ENCODE measurements at regions not wholly inside any gene's neighbourhood (a gene's known extent, or its start where the extent isn't known, plus 50 kb on each side); places are given as distances from the start of the nearest gene placed in this dataset.

DNA sequence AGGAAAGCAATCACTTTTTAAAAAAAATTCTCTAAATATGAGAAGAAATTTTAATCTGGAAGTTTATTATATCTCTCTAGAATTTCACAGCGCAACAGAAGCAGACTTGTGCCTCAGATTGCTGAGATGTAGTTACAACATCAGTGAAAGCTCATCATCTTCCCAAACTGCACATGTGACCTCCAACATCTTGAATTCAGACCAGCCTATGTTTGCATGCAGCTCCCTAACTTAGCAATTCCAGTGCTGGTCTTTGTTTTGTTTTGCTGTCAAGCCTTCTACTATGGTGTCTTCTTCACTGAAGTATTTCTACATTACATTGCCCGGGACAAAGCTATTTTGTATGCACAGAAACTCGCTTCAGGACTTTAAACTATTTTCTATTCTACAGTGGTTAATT, 684.8 kb upstream of the PTBP2 start:
- TF ChIP-seq, protein P1, sequence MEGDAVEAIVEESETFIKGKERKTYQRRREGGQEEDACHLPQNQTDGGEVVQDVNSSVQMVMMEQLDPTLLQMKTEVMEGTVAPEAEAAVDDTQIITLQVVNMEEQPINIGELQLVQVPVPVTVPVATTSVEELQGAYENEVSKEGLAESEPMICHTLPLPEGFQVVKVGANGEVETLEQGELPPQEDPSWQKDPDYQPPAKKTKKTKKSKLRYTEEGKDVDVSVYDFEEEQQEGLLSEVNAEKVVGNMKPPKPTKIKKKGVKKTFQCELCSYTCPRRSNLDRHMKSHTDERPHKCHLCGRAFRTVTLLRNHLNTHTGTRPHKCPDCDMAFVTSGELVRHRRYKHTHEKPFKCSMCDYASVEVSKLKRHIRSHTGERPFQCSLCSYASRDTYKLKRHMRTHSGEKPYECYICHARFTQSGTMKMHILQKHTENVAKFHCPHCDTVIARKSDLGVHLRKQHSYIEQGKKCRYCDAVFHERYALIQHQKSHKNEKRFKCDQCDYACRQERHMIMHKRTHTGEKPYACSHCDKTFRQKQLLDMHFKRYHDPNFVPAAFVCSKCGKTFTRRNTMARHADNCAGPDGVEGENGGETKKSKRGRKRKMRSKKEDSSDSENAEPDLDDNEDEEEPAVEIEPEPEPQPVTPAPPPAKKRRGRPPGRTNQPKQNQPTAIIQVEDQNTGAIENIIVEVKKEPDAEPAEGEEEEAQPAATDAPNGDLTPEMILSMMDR (IDR thresholded peaks at IDR 0.05) = no peak
- TF ChIP-seq EP300 (IDR thresholded peaks at IDR 0.05; ENCODE audit: low read depth) (no peak), POLR2A (IDR thresholded peaks at IDR 0.05) (no peak), POLR2AphosphoS5 (IDR thresholded peaks at IDR 0.05) (no peak)
